ENCODE measurements at regions not wholly inside any gene's neighbourhood (a gene's known extent, or its start where the extent isn't known, plus 50 kb on each side); places are given as distances from the start of the nearest gene placed in this dataset.

DNA sequence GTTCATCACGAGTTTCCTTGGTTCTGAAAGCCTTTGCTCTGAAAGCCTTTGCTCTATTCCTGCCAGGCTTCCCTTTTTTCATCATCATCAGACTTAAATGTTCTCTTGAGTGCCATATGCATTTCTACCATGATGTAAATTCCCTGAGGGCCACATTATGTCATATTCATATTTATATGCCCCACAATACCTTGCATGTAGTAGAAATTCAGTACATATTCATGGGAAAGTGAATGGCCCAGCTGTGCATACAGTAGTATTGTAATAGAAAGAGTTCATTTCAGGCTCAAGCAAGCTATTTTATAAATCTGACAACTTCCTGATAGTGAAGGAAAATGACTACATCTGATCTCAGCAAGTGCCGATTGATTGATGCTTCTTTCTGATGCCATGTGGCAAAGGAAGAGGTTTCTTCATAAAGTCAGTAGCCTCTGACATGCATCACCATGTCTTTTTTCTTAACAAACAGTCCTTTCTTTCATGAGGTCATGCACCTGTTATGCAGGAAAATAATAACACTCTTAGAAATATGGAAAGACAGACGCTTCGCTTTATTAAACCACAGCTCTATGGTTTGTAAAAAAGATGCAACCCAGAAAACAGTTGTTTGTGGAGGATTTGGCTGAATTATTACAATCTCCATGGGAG lies 308.7 kb downstream of the SAMD5 start:
- Histone ChIP-seq H3K27ac (no peak overlapping the region), H3K4me3 (no peak overlapping the region), H3K27me3 (no peaks in the 10 kb centered on the region), H3K9ac (ENCODE audit: low read depth in 2 of 2, low read length in 2 of 2) (no peak overlapping the region), H3K4me1 (no peaks in the 10 kb centered on the region), H3K9me3 (no peaks in the 10 kb centered on the region), H3K36me3 (no peaks in the 10 kb centered on the region)
- DNase-seq: no peak
- intact Hi-C loops (cut with DNase I): no loop called here
- TF ChIP-seq, protein P1, sequence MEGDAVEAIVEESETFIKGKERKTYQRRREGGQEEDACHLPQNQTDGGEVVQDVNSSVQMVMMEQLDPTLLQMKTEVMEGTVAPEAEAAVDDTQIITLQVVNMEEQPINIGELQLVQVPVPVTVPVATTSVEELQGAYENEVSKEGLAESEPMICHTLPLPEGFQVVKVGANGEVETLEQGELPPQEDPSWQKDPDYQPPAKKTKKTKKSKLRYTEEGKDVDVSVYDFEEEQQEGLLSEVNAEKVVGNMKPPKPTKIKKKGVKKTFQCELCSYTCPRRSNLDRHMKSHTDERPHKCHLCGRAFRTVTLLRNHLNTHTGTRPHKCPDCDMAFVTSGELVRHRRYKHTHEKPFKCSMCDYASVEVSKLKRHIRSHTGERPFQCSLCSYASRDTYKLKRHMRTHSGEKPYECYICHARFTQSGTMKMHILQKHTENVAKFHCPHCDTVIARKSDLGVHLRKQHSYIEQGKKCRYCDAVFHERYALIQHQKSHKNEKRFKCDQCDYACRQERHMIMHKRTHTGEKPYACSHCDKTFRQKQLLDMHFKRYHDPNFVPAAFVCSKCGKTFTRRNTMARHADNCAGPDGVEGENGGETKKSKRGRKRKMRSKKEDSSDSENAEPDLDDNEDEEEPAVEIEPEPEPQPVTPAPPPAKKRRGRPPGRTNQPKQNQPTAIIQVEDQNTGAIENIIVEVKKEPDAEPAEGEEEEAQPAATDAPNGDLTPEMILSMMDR (IDR thresholded peaks at IDR 0.05): no peak

DNA sequence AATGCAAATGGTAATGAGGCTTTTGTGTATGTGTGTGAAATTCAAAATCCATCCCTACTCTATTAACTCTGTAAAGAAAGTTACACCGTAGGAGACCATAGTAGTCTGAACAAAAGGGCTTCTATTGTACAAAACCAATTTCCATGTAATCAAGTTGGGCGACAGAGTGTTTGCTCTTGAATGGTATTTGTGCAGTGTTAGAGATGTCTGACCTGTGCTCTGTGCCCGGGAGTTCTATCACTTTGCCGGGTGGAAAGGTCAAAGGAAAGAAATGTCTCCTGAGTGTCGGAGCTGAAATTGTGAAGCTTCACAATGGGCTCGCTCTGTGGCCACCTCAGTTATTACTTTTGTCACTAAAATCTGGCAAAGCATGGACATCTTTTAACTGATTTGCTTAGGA lies 312.0 kb downstream of the SAMD5 start:
- TF ChIP-seq, protein P1 (IDR thresholded peaks at IDR 0.05): no peak
- no peaks in the 10 kb centered on the region for H3K27me3 ChIP-seq
- H3K4me1 ChIP-seq: no peaks in the 10 kb centered on the region
- H3K4me3 ChIP-seq: no peak overlapping the region
- no peak overlapping the region for H3K27ac ChIP-seq
- DNase-seq: no peak
- H3K9ac ChIP-seq (ENCODE audit: low read depth in 2 of 2, low read length in 2 of 2): no peak overlapping the region
- no peaks in the 10 kb centered on the region for H3K9me3 ChIP-seq
- intact Hi-C loops (cut with DNase I): no loop called here
- no peaks in the 10 kb centered on the region for H3K36me3 ChIP-seq

DNA sequence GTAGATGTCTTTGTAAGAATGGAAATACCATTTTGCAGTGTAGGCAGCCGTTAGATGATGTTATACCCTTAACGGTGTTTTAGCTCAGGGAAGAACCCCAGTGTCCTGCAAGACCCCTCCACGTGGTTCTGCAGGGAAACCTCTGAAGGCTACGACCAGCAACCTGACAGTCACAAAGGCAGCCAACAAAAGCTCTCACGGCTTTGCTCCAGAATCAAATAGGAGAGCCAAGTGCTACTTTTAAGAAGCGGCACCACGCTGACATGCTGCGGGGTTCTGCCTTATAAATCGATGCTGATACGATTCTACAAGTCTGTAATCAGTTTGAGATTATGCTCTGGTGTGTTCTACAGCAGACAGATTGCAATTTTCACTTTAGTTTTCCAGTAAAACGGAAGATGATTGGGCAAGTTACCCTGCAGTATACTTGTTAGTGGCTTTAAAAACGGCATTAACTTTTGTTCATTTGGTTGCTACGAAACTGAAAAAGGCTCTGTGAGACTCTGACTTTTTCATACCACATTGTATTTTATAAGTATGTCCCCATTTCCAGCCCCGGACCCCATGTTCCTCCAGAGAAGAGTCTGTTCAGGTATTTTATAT lies 312.9 kb downstream of the SAMD5 start:
- DNase-seq: no peak
- no peak overlapping the region for H3K4me3 ChIP-seq
- TF ChIP-seq, protein P1 (IDR thresholded peaks at IDR 0.05): no peak
- no peak overlapping the region for H3K9ac ChIP-seq (ENCODE audit: low read depth in 2 of 2, low read length in 2 of 2)
- no peak overlapping the region for H3K27ac ChIP-seq
- H3K4me1 ChIP-seq: no peaks in the 10 kb centered on the region
- no peaks in the 10 kb centered on the region for H3K9me3 ChIP-seq
- H3K27me3 ChIP-seq: no peaks in the 10 kb centered on the region
- intact Hi-C loops (cut with DNase I): no loop called here
- no peaks in the 10 kb centered on the region for H3K36me3 ChIP-seq

DNA sequence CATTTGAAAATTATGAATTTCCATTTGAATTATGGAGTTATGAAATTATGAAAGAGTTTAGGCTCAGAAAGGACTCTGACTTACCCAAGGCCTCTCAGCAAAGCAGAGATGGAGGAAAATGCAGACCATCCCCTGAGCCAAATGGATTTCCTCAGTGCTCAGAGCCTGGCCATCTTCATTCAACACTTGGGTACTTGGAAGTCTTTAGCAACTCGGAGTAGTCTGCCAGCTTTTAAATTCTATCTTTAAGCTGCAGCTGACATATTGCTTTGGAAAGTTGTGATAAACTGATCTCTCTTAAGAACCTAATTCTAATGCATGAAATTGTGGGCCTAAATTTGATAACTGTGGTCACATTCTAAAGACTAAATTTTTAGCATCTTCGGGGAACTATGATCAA lies 315.4 kb downstream of the SAMD5 start:
- intact Hi-C loops (cut with DNase I): no loop called here
- Histone ChIP-seq H3K4me3 (no peak overlapping the region), H3K4me1 (no peaks in the 10 kb centered on the region), H3K27ac (no peak overlapping the region), H3K36me3 (no peaks in the 10 kb centered on the region), H3K9me3 (no peaks in the 10 kb centered on the region), H3K9ac (ENCODE audit: low read depth in 2 of 2, low read length in 2 of 2) (no peak overlapping the region), H3K27me3 (no peaks in the 10 kb centered on the region)
- no peak for DNase-seq
- TF ChIP-seq, protein P1 (IDR thresholded peaks at IDR 0.05): no peak

DNA sequence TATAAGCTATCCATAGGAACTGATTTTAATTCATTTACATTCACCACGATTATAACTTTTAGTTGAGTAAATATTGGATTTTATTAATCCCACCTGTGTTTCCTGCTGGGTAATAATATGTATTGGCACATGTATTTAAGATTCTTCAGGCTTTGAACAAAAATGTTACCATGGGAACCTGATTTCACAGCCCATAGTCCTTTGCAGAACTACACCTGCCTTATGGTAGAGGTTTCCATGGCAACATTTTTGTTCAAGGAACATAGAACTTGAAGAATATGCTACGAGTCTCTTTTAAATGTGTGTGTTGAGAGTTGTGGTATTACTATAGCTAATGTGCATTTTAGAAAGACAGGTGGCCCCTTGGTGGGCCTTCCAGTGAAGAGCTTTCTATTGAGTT lies 317.4 kb downstream of the SAMD5 start:
- Histone ChIP-seq H3K27me3 (no peaks in the 10 kb centered on the region), H3K4me3 (no peak overlapping the region), H3K9me3 (no peaks in the 10 kb centered on the region), H3K27ac (no peak overlapping the region), H3K4me1 (no peaks in the 10 kb centered on the region), H3K36me3 (no peaks in the 10 kb centered on the region), H3K9ac (ENCODE audit: low read depth in 2 of 2, low read length in 2 of 2) (no peak overlapping the region)
- TF ChIP-seq, protein P1 (IDR thresholded peaks at IDR 0.05): no peak
- intact Hi-C loops (cut with DNase I): no loop called here
- DNase-seq: no peak

Data from colonic mucosa (tissue), 4 donors.